Ascending aorta (tissue), 2 donors: ENCODE measurements at regions not wholly inside any gene's neighbourhood (a gene's known extent, or its start where the extent isn't known, plus 50 kb on each side); places are given as distances from the start of the nearest gene placed in this dataset.

Experiments
- DNase-seq, 2 donors: peaks; one replicate each; pipeline ENCODE4 v3.0.0-alpha.2; 2019; ENCODE audit warnings: low spot score in 2 of 2
- H3K27ac ChIP-seq, 2 donors: fragments of 200-600 bp; sonication (generic); one replicate each; pipeline ENCODE4 v1.5.1; 2016 to 2017; ENCODE audit warnings: mild to moderate bottlenecking in 1 of 2
- H3K27me3 ChIP-seq: fragments of 200-600 bp; sonication (generic); one replicate; pipeline ENCODE4 v1.5.1; 2017
- H3K36me3 ChIP-seq, 2 donors: fragments of 200-600 bp; sonication (generic); one replicate each; pipeline ENCODE4 v1.5.1; 2016
- H3K4me1 ChIP-seq, 2 donors: fragments of 200-600 bp; sonication (generic); one replicate each; pipeline ENCODE4 v1.5.1; 2016 to 2017; ENCODE audit warnings: mild to moderate bottlenecking in 1 of 2
- H3K4me3 ChIP-seq, 2 donors: fragments of 200-600 bp; sonication (generic); one replicate each; pipeline ENCODE4 v1.5.1; 2016 to 2017; ENCODE audit warnings: mild to moderate bottlenecking in 1 of 2
- H3K9me3 ChIP-seq, 2 donors: fragments of 200-600 bp; sonication (generic); one replicate each; pipeline ENCODE4 v1.5.1; 2016
- CTCF ChIP-seq, 3 experiments: fragments of 200-600 bp in 2 of 3; fragments of 450-650 bp in 1 of 3; sonication (generic) in 2 of 3; IDR thresholded peaks; one replicate each; pipeline ENCODE4 v1.5.1; 2016 to 2019; ENCODE audit warnings: antibody characterized with exemption in 3 of 3, mild to moderate bottlenecking in 1 of 3, moderate library complexity in 1 of 3
- intact Hi-C: fragments of 100-400 bp; cut with DNase I; formaldehyde crosslinking; loops from one replicate; pipeline ENCODE4 v1.15.1; 2023

- no peaks in the 10 kb centered on the region for H3K9me3 ChIP-seq
- no peaks in the 10 kb centered on the region for H3K4me1 ChIP-seq
- no peaks in the 10 kb centered on the region for H3K36me3 ChIP-seq
- TF ChIP-seq CTCF (IDR thresholded peaks at IDR 0.05): no peak
- intact Hi-C loops: loop anchor here (10.0 kb wide), 1 partner anchor 301 kb away; no protein-coding TSS in a partner anchor
- DNase-seq: no peak
- no peak overlapping the region for H3K27ac ChIP-seq
- H3K4me3 ChIP-seq: no peak overlapping the region
- no peaks in the 10 kb centered on the region for H3K27me3 ChIP-seq
Measured at GRCh38 chr4:115233600-115233999, 120.2 kb upstream of the NDST4 start.

GRCh38 chr4:115229873-115230272, 116.5 kb upstream of the NDST4 start:
- Histone ChIP-seq H3K27ac (no peak overlapping the region), H3K4me3 (no peak overlapping the region), H3K9me3 (no peaks in the 10 kb centered on the region), H3K36me3 (no peaks in the 10 kb centered on the region), H3K27me3 (no peaks in the 10 kb centered on the region), H3K4me1 (no peaks in the 10 kb centered on the region)
- intact Hi-C loops: loop anchor here (10.0 kb wide), 1 partner anchor 305 kb away; no protein-coding TSS in a partner anchor
- no peak for DNase-seq
- TF ChIP-seq CTCF (IDR thresholded peaks at IDR 0.05): no peak

DNA sequence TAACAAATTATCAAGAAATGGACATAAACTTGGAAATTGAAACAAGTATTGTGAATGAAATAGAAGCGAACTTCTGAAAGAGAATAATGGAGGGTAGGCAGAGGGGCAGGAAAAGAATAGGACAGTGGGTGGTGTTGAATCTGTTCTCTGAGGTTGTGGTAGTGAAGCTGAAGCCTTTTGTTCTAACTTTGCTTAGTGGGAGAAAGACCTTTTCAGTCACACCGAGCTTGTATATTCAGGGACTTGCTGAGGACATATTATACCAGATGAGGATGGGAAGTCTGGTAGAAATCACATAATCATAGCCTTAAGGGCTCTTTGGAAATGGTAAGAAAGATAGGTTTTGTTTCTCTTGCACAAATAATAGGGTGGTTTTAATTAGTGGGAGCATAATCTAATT, 115.4 kb upstream of the NDST4 start:
- Histone ChIP-seq H3K9me3 (no peaks in the 10 kb centered on the region), H3K4me1 (no peaks in the 10 kb centered on the region), H3K4me3 (no peak overlapping the region), H3K36me3 (no peaks in the 10 kb centered on the region), H3K27me3 (no peaks in the 10 kb centered on the region), H3K27ac (no peak overlapping the region)
- TF ChIP-seq CTCF (IDR thresholded peaks at IDR 0.05): no peak
- intact Hi-C loops: no loop called here
- no peak for DNase-seq

DNA sequence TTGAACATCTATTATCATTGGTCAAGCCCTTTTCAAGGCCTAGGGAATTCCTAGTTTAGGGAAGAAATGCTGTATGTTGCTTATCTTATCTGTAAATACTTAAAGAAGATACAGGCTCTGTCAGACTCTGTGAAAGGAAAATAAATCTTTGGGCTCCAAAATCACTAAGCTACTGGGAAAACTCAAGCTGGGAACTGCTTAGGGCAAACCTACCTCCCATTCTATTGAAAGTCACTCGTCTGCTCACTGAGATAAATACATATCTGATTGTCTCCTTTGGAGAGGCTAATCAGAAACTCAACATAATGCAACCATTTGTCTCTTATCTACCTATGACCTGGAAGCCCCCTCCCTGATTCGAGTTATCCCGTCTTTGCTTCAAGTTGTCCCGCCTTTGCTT, 108.6 kb upstream of the NDST4 start:
- H3K4me3 ChIP-seq: no peak overlapping the region
- no peaks in the 10 kb centered on the region for H3K4me1 ChIP-seq
- TF ChIP-seq CTCF (IDR thresholded peaks at IDR 0.05): no peak
- H3K27me3 ChIP-seq: no peaks in the 10 kb centered on the region
- no peaks in the 10 kb centered on the region for H3K9me3 ChIP-seq
- intact Hi-C loops: no loop called here
- DNase-seq: no peak
- H3K36me3 ChIP-seq: no peaks in the 10 kb centered on the region
- H3K27ac ChIP-seq: no peak overlapping the region

DNA sequence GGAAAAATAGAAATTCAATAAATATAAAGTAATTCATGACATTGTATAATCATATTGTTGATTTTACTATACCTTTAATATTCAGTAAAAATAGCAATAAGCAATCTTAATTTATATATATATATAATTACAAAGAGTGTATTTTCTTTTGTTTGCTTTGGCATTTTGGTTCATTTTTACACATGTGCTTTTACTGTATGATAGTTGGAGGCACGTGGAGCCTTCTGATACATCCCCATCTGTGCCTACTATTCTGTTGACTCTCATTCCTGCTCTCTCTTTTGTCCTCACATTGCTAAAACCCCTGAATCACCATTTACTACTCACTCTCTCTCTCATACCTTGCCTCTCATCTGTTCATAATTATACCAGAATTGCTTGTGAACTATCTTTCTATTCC, 106.4 kb upstream of the NDST4 start:
- DNase-seq: no peak
- Histone ChIP-seq H3K4me3 (no peak overlapping the region), H3K27me3 (no peaks in the 10 kb centered on the region), H3K9me3 (no peaks in the 10 kb centered on the region), H3K27ac (no peak overlapping the region), H3K4me1 (no peaks in the 10 kb centered on the region), H3K36me3 (no peaks in the 10 kb centered on the region)
- intact Hi-C loops: no loop called here
- TF ChIP-seq CTCF (IDR thresholded peaks at IDR 0.05): no peak

GRCh38 chr4:115219315-115219860, 106.0 kb upstream of the NDST4 start:
- no peaks in the 10 kb centered on the region for H3K36me3 ChIP-seq
- H3K27me3 ChIP-seq: no peaks in the 10 kb centered on the region
- no peaks in the 10 kb centered on the region for H3K4me1 ChIP-seq
- no peak overlapping the region for H3K27ac ChIP-seq
- no peaks in the 10 kb centered on the region for H3K9me3 ChIP-seq
- intact Hi-C loops: no loop called here
- no peak for TF ChIP-seq CTCF (IDR thresholded peaks at IDR 0.05)
- no peak overlapping the region for H3K4me3 ChIP-seq
- no peak for DNase-seq
